HG03135 (cell line): ENCODE measurements at regions not wholly inside any gene's neighbourhood (a gene's known extent, or its start where the extent isn't known, plus 50 kb on each side); places are given as distances from the start of the nearest gene placed in this dataset.
"Not testable (repeated sequence)": the region's sequence is repeated elsewhere in the genome, so short reads cannot be mapped to it uniquely, and the experiment has no call there.

Experiments used
- ATAC-seq: cut with Tn5 transposase; IDR thresholded peaks from one replicate; pipeline ENCODE4 v1.9.1; 2021; ENCODE audit warnings: mild to moderate bottlenecking, moderate library complexity; ENCODE audit not compliant: unreplicated experiment

- no peak for ATAC-seq
Observed at GRCh38 chr3:72660270-72661114, 187.8 kb downstream of the SHQ1 start.

GRCh38 chr3:72659596-72659995, 188.6 kb downstream of the SHQ1 start:
- no peak for ATAC-seq

- no peak for ATAC-seq
Observed at GRCh38 chr3:72659188-72659587, 189.1 kb downstream of the SHQ1 start.

GRCh38 chr3:72658466-72659100, 189.7 kb downstream of the SHQ1 start:
- no peak for ATAC-seq

- no peak for ATAC-seq
Observed at GRCh38 chr3:72657666-72658065, 190.6 kb downstream of the SHQ1 start.

- ATAC-seq = no peak
Observed at GRCh38 chr3:72655723-72656122, 192.5 kb downstream of the SHQ1 start.

- ATAC-seq = no peak
Observed at GRCh38 chr3:72655131-72655551, 193.1 kb downstream of the SHQ1 start.

- no peak for ATAC-seq
Observed at GRCh38 chr3:72652395-72652794, 195.8 kb downstream of the SHQ1 start.

GRCh38 chr3:72651498-72651897, 196.7 kb downstream of the SHQ1 start:
- no peak for ATAC-seq

GRCh38 chr3:72646263-72646662, 202.0 kb downstream of the SHQ1 start:
- ATAC-seq = no peak

- not testable (repeated sequence) for ATAC-seq
Observed at GRCh38 chr3:72643635-72644034, 204.6 kb downstream of the SHQ1 start.

GRCh38 chr3:72641684-72642083, 206.6 kb downstream of the SHQ1 start:
- no peak for ATAC-seq

- ATAC-seq = no peak
Observed at GRCh38 chr3:72641072-72641471, 207.2 kb downstream of the SHQ1 start.

- ATAC-seq = no peak
Observed at GRCh38 chr3:72636969-72637597, 211.2 kb downstream of the SHQ1 start.

GRCh38 chr3:72635551-72635950, 212.7 kb downstream of the SHQ1 start:
- ATAC-seq = no peak

GRCh38 chr3:72634128-72634527, 214.1 kb downstream of the SHQ1 start:
- no peak for ATAC-seq

- ATAC-seq = no peak
Observed at GRCh38 chr3:72633534-72633933, 214.7 kb downstream of the SHQ1 start.

GRCh38 chr3:72633121-72633520, 215.1 kb downstream of the SHQ1 start:
- ATAC-seq = no peak

GRCh38 chr3:72632129-72632528, 216.1 kb downstream of the SHQ1 start:
- ATAC-seq = no peak

GRCh38 chr3:72630969-72631344, 217.3 kb downstream of the SHQ1 start:
- no peak for ATAC-seq

- ATAC-seq = no peak
Observed at GRCh38 chr3:72630327-72630968, 217.8 kb downstream of the SHQ1 start.
